Hepatocyte (in vitro differentiated cells): ENCODE measurements at regions not wholly inside any gene's neighbourhood (a gene's known extent, or its start where the extent isn't known, plus 50 kb on each side); places are given as distances from the start of the nearest gene placed in this dataset.

Experiments used
- CTCF ChIP-seq: fragments of 200-600 bp; sonication (generic); IDR thresholded peaks from 2 replicates; pipeline ENCODE4 v1.5.1; 2016; ENCODE audit warnings: antibody characterized with exemption, mild to moderate bottlenecking; ENCODE audit not compliant: poor library complexity
- EZH2 ChIP-seq: fragments of 200-600 bp; sonication (generic); IDR thresholded peaks from 2 replicates; pipeline ENCODE4 v1.6.1; 2016; ENCODE audit warnings: antibody characterized with exemption, mild to moderate bottlenecking, borderline replicate concordance

- TF ChIP-seq CTCF (no peak), EZH2 (no peak)
Measured at GRCh38 chrX:124209792-124210576, 122.5 kb upstream of the TEX13D start.
